IMR-90 (cell line): ENCODE measurements at regions not wholly inside any gene's neighbourhood (a gene's known extent, or its start where the extent isn't known, plus 50 kb on each side); places are given as distances from the start of the nearest gene placed in this dataset.

Experiments
- ATAC-seq: fragments of 200-7000 bp; cut with Tn5 transposase; 2 replicates; pipeline ENCODE4 v1.9.1; 2020; ENCODE audit warnings: low read depth, mild to moderate bottlenecking, moderate library complexity
- BruUV-seq: library from RNA; stranded (reverse); fragments of 400-500 nt; replicated peaks from 2 replicates; lab custom pipeline; 2021; lab: Mats Ljungman, UMichigan
- CTCF ChIA-PET: fragments of 300-600 bp; formaldehyde crosslinking; extraction: SDS; loops from one replicate; lab custom pipeline; 2021; ENCODE audit warnings: antibody characterized with exemption; lab: Yijun Ruan, JAX
- POLR2A ChIA-PET: fragments of 300-600 bp; sonication (Branson Sonifier 250); formaldehyde crosslinking; loops from one replicate; lab custom pipeline; 2022; ENCODE audit warnings: antibody characterized with exemption; ENCODE audit not compliant: unreplicated experiment; lab: Charles Lee
- DNase-seq: peaks from one replicate; pipeline ENCODE4 v3.0.0; 2013
- H2AFZ ChIP-seq: replicated peaks from 2 replicates; pipeline ENCODE3; 2013; ENCODE audit warnings: low read length, mild to moderate bottlenecking; ENCODE audit not compliant: poor library complexity
- H2AK5ac ChIP-seq: 2 replicates; pipeline ENCODE4 v1.6.1; 2013; ENCODE audit warnings: low read depth, low read length, inconsistent platforms
- H2AK9ac ChIP-seq: replicated peaks from 2 replicates; pipeline ENCODE3; 2013; ENCODE audit warnings: mild to moderate bottlenecking, low read depth, low read length, moderate library complexity; ENCODE audit not compliant: poor library complexity
- H2BK120ac ChIP-seq: 2 replicates; pipeline ENCODE4 v1.6.1; 2013; ENCODE audit warnings: low read depth, low read length, inconsistent platforms
- H2BK15ac ChIP-seq: 3 replicates; pipeline ENCODE4 v1.6.1; 2013; ENCODE audit warnings: low read depth, low read length, inconsistent platforms
- H2BK20ac ChIP-seq: 2 replicates; pipeline ENCODE4 v1.6.1; 2013; ENCODE audit warnings: low read depth, mild to moderate bottlenecking, inconsistent platforms, low read length, moderate library complexity
- H2BK5ac ChIP-seq: 2 replicates; pipeline ENCODE4 v1.6.1; 2013; ENCODE audit warnings: mild to moderate bottlenecking, low read depth, low read length, inconsistent platforms; ENCODE audit not compliant: poor library complexity, severe bottlenecking
- H3K14ac ChIP-seq: replicated peaks from 2 replicates; pipeline ENCODE4 v1.6.1; 2013; ENCODE audit warnings: low read depth, low read length, inconsistent platforms
- H3K18ac ChIP-seq: 2 replicates; pipeline ENCODE4 v1.6.1; 2013; ENCODE audit warnings: low read depth, low read length, control low read depth
- H3K23ac ChIP-seq: 2 replicates; pipeline ENCODE4 v1.6.1; 2013; ENCODE audit warnings: low read depth, low read length, inconsistent platforms
- H3K27ac ChIP-seq: 2 replicates; pipeline ENCODE4 v1.5.1; 2013; ENCODE audit warnings: mild to moderate bottlenecking, control low read depth, low read length; ENCODE audit not compliant: insufficient read depth
- H3K27me3 ChIP-seq: 2 replicates; pipeline ENCODE4 v1.6.1; 2013; ENCODE audit warnings: low read length; ENCODE audit not compliant: control insufficient read depth, insufficient read depth
- H3K36me3 ChIP-seq: 2 replicates; pipeline ENCODE4 v1.6.1; 2013; ENCODE audit warnings: low read length, mixed read lengths; ENCODE audit not compliant: control insufficient read depth, insufficient read depth
- H3K4ac ChIP-seq: 2 replicates; pipeline ENCODE4 v1.6.1; 2013; ENCODE audit warnings: low read depth, low read length, inconsistent platforms
- H3K4me1 ChIP-seq: 2 replicates; pipeline ENCODE4 v1.6.1; 2013; ENCODE audit warnings: low read length, mixed read lengths; ENCODE audit not compliant: control insufficient read depth, insufficient read depth
- H3K4me2 ChIP-seq: 2 replicates; pipeline ENCODE4 v1.6.1; 2013; ENCODE audit warnings: low read depth, mild to moderate bottlenecking, control low read depth, low read length, moderate library complexity
- H3K4me3 ChIP-seq: 2 replicates; pipeline ENCODE4 v1.5.1; 2013; ENCODE audit warnings: low read depth, mild to moderate bottlenecking, control low read depth, low read length, moderate library complexity; ENCODE audit not compliant: insufficient read depth
- H3K56ac ChIP-seq: 2 replicates; pipeline ENCODE4 v1.6.1; 2013; ENCODE audit warnings: low read length, inconsistent platforms; ENCODE audit not compliant: insufficient read depth; ENCODE audit errors: extremely low read depth
- H3K79me1 ChIP-seq, 2 experiments: 2 replicates each; pipeline ENCODE4 v1.6.1; 2013; ENCODE audit warnings: low read length in 2 of 2, inconsistent platforms in 1 of 2, low read depth in 1 of 2
- H3K9ac ChIP-seq: 2 replicates; pipeline ENCODE4 v1.6.1; 2013; ENCODE audit warnings: low read depth, low read length, control low read depth
- H3K9me1 ChIP-seq: 2 replicates; pipeline ENCODE4 v1.6.1; 2013; ENCODE audit warnings: low read length, inconsistent platforms; ENCODE audit not compliant: insufficient read depth
- H3K9me3 ChIP-seq: 2 replicates; pipeline ENCODE4 v1.6.1; 2013; ENCODE audit warnings: low read length; ENCODE audit not compliant: control insufficient read depth, insufficient read depth
- H4K20me1 ChIP-seq: 2 replicates; pipeline ENCODE4 v1.6.1; 2013; ENCODE audit warnings: low read length, inconsistent platforms; ENCODE audit not compliant: insufficient read depth
- H4K5ac ChIP-seq: 2 replicates; pipeline ENCODE4 v1.6.1; 2013; ENCODE audit warnings: mild to moderate bottlenecking, low read depth, low read length, control low read depth
- H4K8ac ChIP-seq, 2 experiments: 2 replicates each; pipeline ENCODE4 v1.6.1; 2013; ENCODE audit warnings: low read depth in 2 of 2, low read length in 2 of 2, control low read depth in 1 of 2, inconsistent platforms in 1 of 2
- H4K91ac ChIP-seq: 2 replicates; pipeline ENCODE4 v1.6.1; 2013; ENCODE audit warnings: low read depth, low read length, inconsistent platforms; ENCODE audit not compliant: insufficient read depth
- BHLHE40 ChIP-seq: fragments of 150-350 bp; IDR thresholded peaks from 2 replicates; pipeline ENCODE4 v1.6.1; 2016; ENCODE audit warnings: mild to moderate bottlenecking, low read depth, low read length
- CEBPB ChIP-seq: IDR thresholded peaks from 2 replicates; pipeline ENCODE4 v1.6.1; 2012; ENCODE audit warnings: low read depth, low read length, improper control_type of control experiment
- CHD1 ChIP-seq: IDR thresholded peaks from 2 replicates; pipeline ENCODE4 v1.6.1; 2012; ENCODE audit warnings: low read depth, low read length, improper control_type of control experiment
- FOS ChIP-seq: fragments of 150-350 bp; IDR thresholded peaks from 2 replicates; pipeline ENCODE4 v1.6.1; 2016; ENCODE audit warnings: low read depth, low read length
- MAFK ChIP-seq: IDR thresholded peaks from 2 replicates; pipeline ENCODE4 v1.6.1; 2012; ENCODE audit warnings: low read depth, low read length, improper control_type of control experiment
- MAZ ChIP-seq: IDR thresholded peaks from 2 replicates; pipeline ENCODE4 v1.6.1; 2012; ENCODE audit warnings: low read depth, mild to moderate bottlenecking, low read length, improper control_type of control experiment, moderate library complexity, borderline replicate concordance
- MXI1 ChIP-seq: IDR thresholded peaks from 2 replicates; pipeline ENCODE4 v1.6.1; 2012; ENCODE audit warnings: low read depth, mild to moderate bottlenecking, low read length, moderate library complexity, borderline replicate concordance
- NFE2L2 ChIP-seq: fragments of 150-350 bp; IDR thresholded peaks from 2 replicates; pipeline ENCODE4 v1.6.1; 2016; ENCODE audit warnings: low read depth, mild to moderate bottlenecking, low read length
- POLR2A ChIP-seq: IDR thresholded peaks from 2 replicates; pipeline ENCODE4 v1.6.1; 2012; ENCODE audit warnings: mild to moderate bottlenecking, low read depth, low read length
- RAD21 ChIP-seq: IDR thresholded peaks from 2 replicates; pipeline ENCODE4 v1.6.1; 2012; ENCODE audit warnings: low read length, improper control_type of control experiment
- RCOR1 ChIP-seq: IDR thresholded peaks from 2 replicates; pipeline ENCODE4 v1.6.1; 2012; ENCODE audit warnings: mild to moderate bottlenecking, low read length, improper control_type of control experiment; ENCODE audit not compliant: insufficient replicate concordance
- RFX5 ChIP-seq: IDR thresholded peaks from 2 replicates; pipeline ENCODE4 v1.8.0; 2012; ENCODE audit warnings: low read depth, mild to moderate bottlenecking, low read length, moderate library complexity
- SMC3 ChIP-seq: fragments of 150-350 bp; IDR thresholded peaks from 2 replicates; pipeline ENCODE4 v1.6.1; 2016; ENCODE audit warnings: low read depth, mild to moderate bottlenecking, antibody characterized with exemption, low read length, moderate library complexity
- WGBS, 2 experiments: methylation state at CpG; one replicate each; pipeline versions ENCODE4 v1.1.5 to v1.1.7; 2013; ENCODE audit warnings: missing lambda C conversion rate in 2 of 2; ENCODE audit not compliant: insufficient read length in 1 of 2; ENCODE audit errors: extremely low coverage in 2 of 2; 5-methylcytosine and 5-hydroxymethylcytosine counted together
- dilution Hi-C: fragments of 300-500 bp; cut with HindIII; formaldehyde crosslinking; loops from one replicate; pipeline ENCODE4 v1.14.3; 2018; ENCODE audit warnings: low sequenced_read_pairs; ENCODE audit not compliant: unreplicated experiment
- in situ Hi-C: fragments of 300-500 bp; cut with MboI; formaldehyde crosslinking; loops from 3 replicates; pipeline ENCODE4 v1.14.3; 2019; ENCODE audit warnings: low sequenced_read_pairs, inconsistent platforms, mixed read lengths
- intact Hi-C: fragments of 100-400 bp; cut with micrococcal nuclease; formaldehyde crosslinking; loops from 2 replicates; pipeline ENCODE4 v1.10.0; 2022
- TF ChIP-seq, protein P1 (sequence below): fragments of 150-350 bp; IDR thresholded peaks from 2 replicates; pipeline ENCODE4 v1.6.1; 2016; ENCODE audit warnings: low read depth, mild to moderate bottlenecking, low read length, moderate library complexity, borderline replicate concordance
- TF ChIP-seq, protein P2 (sequence below): conservative IDR thresholded peaks from 2 replicates; pipeline ENCODE4 v1.5.1; 2012; ENCODE audit warnings: mild to moderate bottlenecking, low read depth, low read length, improper control_type of control experiment
- TF ChIP-seq, protein P3 (sequence below): fragments of 150-350 bp; IDR thresholded peaks from 2 replicates; pipeline ENCODE4 v1.6.1; 2017; ENCODE audit warnings: mild to moderate bottlenecking, antibody characterized with exemption, low read length, low read depth

DNA sequence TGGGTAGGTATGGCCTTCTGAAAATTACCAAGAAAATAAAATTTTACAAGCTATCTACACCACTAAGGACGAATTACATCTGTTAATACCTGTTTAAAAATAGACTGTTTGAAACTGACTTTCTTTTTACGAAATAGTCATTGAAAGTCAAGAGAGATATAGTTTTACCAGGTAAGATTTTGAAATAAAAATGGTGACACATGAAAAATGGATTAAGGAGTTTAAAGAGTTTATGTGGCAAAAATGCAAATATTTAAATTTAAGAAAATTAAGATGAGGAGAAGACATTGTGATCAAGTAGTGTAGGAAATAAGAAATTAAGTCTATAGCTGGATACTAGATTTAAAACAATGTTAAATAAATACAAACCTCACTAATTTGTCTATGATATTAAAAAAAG is 271.5 kb downstream of the TRIB2 start:
- H2BK120ac ChIP-seq, result no peak overlapping the region
- dilution Hi-C loops, result no loop called here
- ATAC-seq (no peak), DNase-seq (no peak)
- H2BK15ac ChIP-seq, result no peak overlapping the region
- no peak overlapping the region for H3K9ac ChIP-seq
- in situ Hi-C loops, result no loop called here
- no TSS peak for BruUV-seq
- H3K4me3 ChIP-seq, result no peak overlapping the region
- TF ChIP-seq, protein P1, sequence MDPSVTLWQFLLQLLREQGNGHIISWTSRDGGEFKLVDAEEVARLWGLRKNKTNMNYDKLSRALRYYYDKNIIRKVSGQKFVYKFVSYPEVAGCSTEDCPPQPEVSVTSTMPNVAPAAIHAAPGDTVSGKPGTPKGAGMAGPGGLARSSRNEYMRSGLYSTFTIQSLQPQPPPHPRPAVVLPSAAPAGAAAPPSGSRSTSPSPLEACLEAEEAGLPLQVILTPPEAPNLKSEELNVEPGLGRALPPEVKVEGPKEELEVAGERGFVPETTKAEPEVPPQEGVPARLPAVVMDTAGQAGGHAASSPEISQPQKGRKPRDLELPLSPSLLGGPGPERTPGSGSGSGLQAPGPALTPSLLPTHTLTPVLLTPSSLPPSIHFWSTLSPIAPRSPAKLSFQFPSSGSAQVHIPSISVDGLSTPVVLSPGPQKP, result no peak
- no peak for TF ChIP-seq NFE2L2
- no peak for TF ChIP-seq SMC3
- TF ChIP-seq MAZ, result no peak
- TF ChIP-seq MXI1, result no peak
- no peak for TF ChIP-seq BHLHE40
- TF ChIP-seq, protein P2, sequence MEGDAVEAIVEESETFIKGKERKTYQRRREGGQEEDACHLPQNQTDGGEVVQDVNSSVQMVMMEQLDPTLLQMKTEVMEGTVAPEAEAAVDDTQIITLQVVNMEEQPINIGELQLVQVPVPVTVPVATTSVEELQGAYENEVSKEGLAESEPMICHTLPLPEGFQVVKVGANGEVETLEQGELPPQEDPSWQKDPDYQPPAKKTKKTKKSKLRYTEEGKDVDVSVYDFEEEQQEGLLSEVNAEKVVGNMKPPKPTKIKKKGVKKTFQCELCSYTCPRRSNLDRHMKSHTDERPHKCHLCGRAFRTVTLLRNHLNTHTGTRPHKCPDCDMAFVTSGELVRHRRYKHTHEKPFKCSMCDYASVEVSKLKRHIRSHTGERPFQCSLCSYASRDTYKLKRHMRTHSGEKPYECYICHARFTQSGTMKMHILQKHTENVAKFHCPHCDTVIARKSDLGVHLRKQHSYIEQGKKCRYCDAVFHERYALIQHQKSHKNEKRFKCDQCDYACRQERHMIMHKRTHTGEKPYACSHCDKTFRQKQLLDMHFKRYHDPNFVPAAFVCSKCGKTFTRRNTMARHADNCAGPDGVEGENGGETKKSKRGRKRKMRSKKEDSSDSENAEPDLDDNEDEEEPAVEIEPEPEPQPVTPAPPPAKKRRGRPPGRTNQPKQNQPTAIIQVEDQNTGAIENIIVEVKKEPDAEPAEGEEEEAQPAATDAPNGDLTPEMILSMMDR, result no peak
- no peak for TF ChIP-seq POLR2A
- no peak for TF ChIP-seq FOS
- TF ChIP-seq, protein P3, sequence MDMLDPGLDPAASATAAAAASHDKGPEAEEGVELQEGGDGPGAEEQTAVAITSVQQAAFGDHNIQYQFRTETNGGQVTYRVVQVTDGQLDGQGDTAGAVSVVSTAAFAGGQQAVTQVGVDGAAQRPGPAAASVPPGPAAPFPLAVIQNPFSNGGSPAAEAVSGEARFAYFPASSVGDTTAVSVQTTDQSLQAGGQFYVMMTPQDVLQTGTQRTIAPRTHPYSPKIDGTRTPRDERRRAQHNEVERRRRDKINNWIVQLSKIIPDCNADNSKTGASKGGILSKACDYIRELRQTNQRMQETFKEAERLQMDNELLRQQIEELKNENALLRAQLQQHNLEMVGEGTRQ, result no peak
- TF ChIP-seq CEBPB, result no peak
- TF ChIP-seq MAFK, result no peak
- no peak for TF ChIP-seq RAD21
- TF ChIP-seq RCOR1, result no peak
- TF ChIP-seq RFX5, result no peak
- no peak for TF ChIP-seq CHD1
- POLR2A ChIA-PET, result no interaction called here
- H3K4me1 ChIP-seq, result no peaks in the 10 kb centered on the region
- H3K9me3 ChIP-seq, result no peaks in the 10 kb centered on the region
- no peaks in the 10 kb centered on the region for H3K9me1 ChIP-seq
- no peak overlapping the region for H2BK20ac ChIP-seq
- no peak overlapping the region for H4K91ac ChIP-seq
- no peak overlapping the region for H2AK5ac ChIP-seq
- H4K8ac ChIP-seq, result no peak overlapping the region
- H3K36me3 ChIP-seq, result no peaks in the 10 kb centered on the region
- H4K5ac ChIP-seq, result no peak overlapping the region
- H3K4me2 ChIP-seq, result no peak overlapping the region
- H3K27me3 ChIP-seq, result no peaks in the 10 kb centered on the region
- H3K79me1 ChIP-seq, result no peaks in the 10 kb centered on the region
- no peak overlapping the region for H2BK5ac ChIP-seq
- no peaks in the 10 kb centered on the region for H4K20me1 ChIP-seq
- H2AK9ac ChIP-seq, result no peak overlapping the region
- no peak overlapping the region for H3K4ac ChIP-seq
- WGBS, 2 experiments, result no CpG with 5 or more reads among the region's 2 CpGs
- H3K56ac ChIP-seq, result no peak overlapping the region
- CTCF ChIA-PET, result no interaction called here
- H3K23ac ChIP-seq, result no peak overlapping the region
- no peak overlapping the region for H3K14ac ChIP-seq
- H2AFZ ChIP-seq, result no peak overlapping the region
- no peak overlapping the region for H3K27ac ChIP-seq
- intact Hi-C loops, result no loop called here
- H3K18ac ChIP-seq, result no peak overlapping the region
